D721Med (cell line): ENCODE measurements at regions not wholly inside any gene's neighbourhood (a gene's known extent, or its start where the extent isn't known, plus 50 kb on each side); places are given as distances from the start of the nearest gene placed in this dataset.

Experiments
- DNase-seq: peaks from one replicate; pipeline ENCODE4 v3.0.0; 2011; ENCODE audit warnings: low spot score; ENCODE audit not compliant: insufficient read length
- FAIRE-seq: peaks from 2 replicates; lab custom pipeline; 2011; peaks lifted over from hg19 to GRCh38; lab: Jason Lieb, UNC
- TF ChIP-seq, protein P1 (sequence below): IDR thresholded peaks from 2 replicates; pipeline ENCODE4 v1.5.1; 2012; ENCODE audit warnings: mild to moderate bottlenecking, control low read depth; ENCODE audit not compliant: insufficient read depth; ENCODE audit errors: missing control alignments

DNA sequence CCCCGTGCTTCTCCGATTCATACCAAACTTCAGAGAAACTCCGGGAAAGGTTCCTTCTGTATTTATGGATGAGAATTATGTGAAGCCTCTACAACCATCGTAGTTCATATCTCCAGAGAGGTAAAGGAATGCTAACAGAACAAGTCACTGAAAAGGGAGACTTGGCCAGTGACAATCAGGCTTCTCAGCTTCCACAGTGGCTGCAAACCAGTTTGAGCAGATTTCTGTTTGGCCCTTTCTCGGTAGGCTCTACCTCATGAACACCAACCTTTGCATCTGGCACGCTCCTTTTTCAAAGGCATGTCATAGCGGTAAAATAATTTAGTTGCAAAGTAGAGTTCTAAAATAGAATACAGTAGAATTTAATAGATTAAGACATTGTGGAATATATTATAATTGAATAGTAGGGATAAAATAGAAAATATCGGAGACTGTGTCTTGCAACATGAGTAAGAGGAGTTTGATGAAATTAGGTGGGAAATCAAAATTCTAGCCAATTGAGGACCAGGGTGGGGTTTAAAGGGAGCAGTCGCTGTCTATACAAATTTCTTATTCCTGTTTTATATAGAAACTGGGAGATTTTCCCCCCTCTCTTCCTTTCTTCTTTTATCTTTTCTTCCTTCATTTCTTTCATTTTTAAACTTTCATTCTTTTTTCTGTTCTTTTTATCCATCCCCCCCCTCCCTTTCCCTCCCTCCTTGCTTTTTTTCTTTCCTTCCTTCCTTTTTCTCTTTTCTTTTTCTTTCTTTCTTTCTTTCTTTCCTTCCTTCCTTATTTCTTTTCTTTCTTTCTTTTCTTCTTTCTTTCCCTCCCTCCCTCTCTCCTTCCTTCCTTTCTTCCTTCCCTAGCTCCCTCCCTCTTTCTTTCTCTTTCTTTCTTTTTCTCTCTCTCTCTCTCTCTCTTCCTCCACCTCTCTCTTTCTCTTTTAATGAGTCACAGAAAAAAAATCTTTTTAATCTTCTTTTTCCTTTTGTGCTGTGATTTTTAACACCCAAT is 161.5 kb upstream of the KLF6 start:
- TF ChIP-seq, protein P1, sequence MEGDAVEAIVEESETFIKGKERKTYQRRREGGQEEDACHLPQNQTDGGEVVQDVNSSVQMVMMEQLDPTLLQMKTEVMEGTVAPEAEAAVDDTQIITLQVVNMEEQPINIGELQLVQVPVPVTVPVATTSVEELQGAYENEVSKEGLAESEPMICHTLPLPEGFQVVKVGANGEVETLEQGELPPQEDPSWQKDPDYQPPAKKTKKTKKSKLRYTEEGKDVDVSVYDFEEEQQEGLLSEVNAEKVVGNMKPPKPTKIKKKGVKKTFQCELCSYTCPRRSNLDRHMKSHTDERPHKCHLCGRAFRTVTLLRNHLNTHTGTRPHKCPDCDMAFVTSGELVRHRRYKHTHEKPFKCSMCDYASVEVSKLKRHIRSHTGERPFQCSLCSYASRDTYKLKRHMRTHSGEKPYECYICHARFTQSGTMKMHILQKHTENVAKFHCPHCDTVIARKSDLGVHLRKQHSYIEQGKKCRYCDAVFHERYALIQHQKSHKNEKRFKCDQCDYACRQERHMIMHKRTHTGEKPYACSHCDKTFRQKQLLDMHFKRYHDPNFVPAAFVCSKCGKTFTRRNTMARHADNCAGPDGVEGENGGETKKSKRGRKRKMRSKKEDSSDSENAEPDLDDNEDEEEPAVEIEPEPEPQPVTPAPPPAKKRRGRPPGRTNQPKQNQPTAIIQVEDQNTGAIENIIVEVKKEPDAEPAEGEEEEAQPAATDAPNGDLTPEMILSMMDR, result no peak
- DNase-seq (no peak), FAIRE-seq (no peak)

DNA sequence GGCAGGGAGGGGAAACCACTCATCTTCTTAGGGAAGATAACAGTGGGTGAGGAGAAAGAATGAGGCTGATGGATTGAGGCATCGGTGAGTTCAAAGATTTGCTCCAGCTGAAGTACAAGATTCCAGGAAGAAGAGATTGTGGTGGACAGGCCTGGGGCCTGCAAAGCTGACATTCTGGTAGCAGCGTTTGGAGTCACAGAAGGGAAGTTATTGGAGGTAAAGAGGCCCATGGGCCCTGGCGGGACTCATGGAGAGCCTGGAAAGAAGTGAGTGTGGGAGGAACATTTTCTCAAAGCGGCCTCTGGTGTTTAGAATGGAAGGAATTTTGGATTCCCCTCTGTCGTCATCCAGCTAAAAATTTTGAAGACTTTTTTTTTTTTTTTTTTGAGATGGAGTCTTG is 160.0 kb upstream of the KLF6 start:
- FAIRE-seq (no peak), DNase-seq (no peak)
- TF ChIP-seq, protein P1, result no peak

DNA sequence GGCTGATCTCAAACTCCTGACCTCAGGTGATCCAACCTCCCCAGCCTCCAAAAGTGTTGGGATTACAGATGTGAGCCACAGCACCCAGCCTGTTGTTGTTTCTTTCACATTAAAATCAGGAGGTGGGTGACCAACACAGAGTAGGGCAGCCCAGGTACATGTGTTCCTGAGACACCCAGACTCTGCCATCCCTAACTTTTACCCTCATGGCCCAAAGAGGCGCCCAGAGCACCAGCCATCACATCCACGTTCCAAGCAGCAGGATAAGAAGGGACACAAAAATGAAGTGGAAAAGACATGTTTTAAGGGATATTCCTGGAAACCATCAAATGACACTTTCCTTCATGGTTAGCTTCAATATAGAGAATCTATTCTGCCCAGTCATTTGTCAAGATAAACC is 159.6 kb upstream of the KLF6 start:
- FAIRE-seq (no peak), DNase-seq (no peak)
- TF ChIP-seq, protein P1, result no peak

DNA sequence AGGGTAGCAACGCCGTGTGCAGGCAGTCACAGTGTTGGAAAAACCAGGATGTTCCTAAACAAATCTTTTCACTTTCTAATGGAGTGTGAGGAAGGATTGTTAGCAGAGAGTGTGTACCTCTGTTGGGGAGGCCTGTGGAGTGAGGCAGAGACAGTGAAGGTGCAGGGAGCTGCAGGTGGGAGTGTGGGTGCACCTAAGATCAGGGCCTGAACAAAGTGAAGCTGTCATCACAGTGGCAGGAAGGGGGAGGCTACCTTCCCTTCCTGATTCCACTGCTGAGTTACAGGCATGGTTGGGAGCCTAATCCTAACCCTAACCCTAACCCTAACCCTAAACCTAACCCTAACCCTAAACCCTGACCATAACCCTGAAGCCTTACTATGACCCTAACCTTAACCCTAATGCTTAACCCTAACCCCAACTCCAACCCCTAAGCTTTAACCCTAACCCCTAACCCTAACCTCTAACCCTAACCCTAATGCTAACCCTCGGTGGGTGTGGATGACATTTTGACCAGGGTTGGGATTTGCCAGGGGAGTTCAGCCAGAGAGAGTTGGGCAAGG is 158.8 kb upstream of the KLF6 start:
- TF ChIP-seq, protein P1, result no peak
- no peak for FAIRE-seq
- no peak for DNase-seq

DNA sequence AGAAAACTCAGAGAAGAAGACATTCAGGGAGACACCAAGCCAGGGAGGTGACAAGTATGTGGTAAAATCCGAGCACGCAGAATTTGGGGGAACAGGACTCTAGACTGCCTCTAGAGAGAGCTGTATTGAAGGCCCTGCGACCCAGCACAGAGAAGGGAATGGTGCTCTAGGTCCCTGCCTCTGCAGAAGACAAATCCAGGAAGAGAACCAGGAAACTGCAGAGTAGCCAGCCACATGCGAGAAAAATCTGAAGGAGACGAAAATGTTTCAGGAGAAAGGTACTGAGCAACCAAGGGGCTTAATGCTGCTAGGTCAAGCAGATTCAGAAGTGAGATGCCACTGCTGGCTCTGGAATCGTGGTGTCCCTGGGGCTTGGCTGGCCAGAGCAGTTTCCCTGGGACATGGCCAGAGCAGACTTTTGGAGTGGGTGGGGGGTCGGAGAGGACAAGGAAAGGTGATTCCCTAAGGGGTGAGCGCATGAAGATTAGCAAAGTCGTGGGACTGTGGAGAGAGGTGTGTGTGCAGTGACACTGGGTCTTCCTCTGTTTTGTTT is 158.0 kb upstream of the KLF6 start:
- FAIRE-seq, result no peak
- TF ChIP-seq, protein P1, result no peak
- DNase-seq, result no peak

DNA sequence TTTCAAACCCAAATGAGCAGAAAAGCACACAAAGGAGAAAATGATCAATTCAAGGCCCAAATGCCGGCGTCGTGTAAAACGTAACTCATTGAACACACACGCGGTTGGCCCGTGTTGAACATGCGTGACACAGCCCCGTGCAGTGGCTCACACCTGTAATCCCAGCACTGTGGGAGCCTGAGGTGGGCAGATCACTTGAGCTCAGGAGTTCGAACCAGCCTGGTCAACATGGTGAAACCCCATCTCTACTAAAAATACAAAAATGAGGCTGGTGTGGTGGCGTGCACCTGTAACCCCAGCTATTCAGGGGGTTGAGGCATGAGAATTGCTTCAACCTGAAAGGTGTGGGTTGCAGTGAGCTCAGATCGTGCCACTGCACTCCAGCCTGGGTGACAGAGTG is 156.7 kb upstream of the KLF6 start:
- DNase-seq (no peak), FAIRE-seq (no peak)
- TF ChIP-seq, protein P1, result no peak
